Duodenal mucosa (tissue), 2 donors: ENCODE measurements at regions not wholly inside any gene's neighbourhood (a gene's known extent, or its start where the extent isn't known, plus 50 kb on each side); places are given as distances from the start of the nearest gene placed in this dataset.

Experiments used
- H3K27ac ChIP-seq: one replicate; pipeline ENCODE4 v1.7.0; 2013; ENCODE audit warnings: low read depth, low read length
- H3K27me3 ChIP-seq, 2 donors: one replicate each; pipeline ENCODE4 v1.7.0; 2013; ENCODE audit warnings: low read length in 2 of 2, control low read depth in 1 of 2; ENCODE audit not compliant: insufficient read depth in 2 of 2, control insufficient read depth in 1 of 2
- H3K36me3 ChIP-seq, 2 donors: one replicate each; pipeline ENCODE4 v1.7.0; 2013; ENCODE audit warnings: low read length in 2 of 2, control low read depth in 1 of 2; ENCODE audit not compliant: insufficient read depth in 2 of 2, control insufficient read depth in 1 of 2
- H3K4me1 ChIP-seq, 2 donors: one replicate each; pipeline ENCODE4 v1.7.0; 2013; ENCODE audit warnings: low read length in 2 of 2, control low read depth in 1 of 2; ENCODE audit not compliant: insufficient read depth in 2 of 2, control insufficient read depth in 1 of 2
- H3K4me3 ChIP-seq, 2 donors: one replicate each; pipeline ENCODE4 v1.7.0; 2013; ENCODE audit warnings: low read length in 2 of 2, low read depth in 1 of 2
- H3K9ac ChIP-seq, 2 donors: one replicate each; pipeline ENCODE4 v1.7.0; 2013; ENCODE audit warnings: low read length in 2 of 2, low read depth in 1 of 2
- H3K9me3 ChIP-seq, 2 donors: one replicate each; pipeline ENCODE4 v1.7.0; 2013; ENCODE audit warnings: low read length in 2 of 2, control low read depth in 1 of 2; ENCODE audit not compliant: control insufficient read depth in 1 of 2

GRCh38 chr11:23976426-23976825 lies 520.4 kb upstream of the LUZP2 start:
- Histone ChIP-seq H3K27me3 (no peaks in the 10 kb centered on the region), H3K9me3 (no peaks in the 10 kb centered on the region), H3K27ac (no peak overlapping the region)

GRCh38 chr11:23976841-23977271 lies 520.0 kb upstream of the LUZP2 start:
- no peaks in the 10 kb centered on the region for H3K27me3 ChIP-seq
- H3K9me3 ChIP-seq: no peaks in the 10 kb centered on the region
- H3K27ac ChIP-seq: no peak overlapping the region
- H3K4me3 ChIP-seq: no peak overlapping the region
- no peak overlapping the region for H3K9ac ChIP-seq
- H3K36me3 ChIP-seq: no peaks in the 10 kb centered on the region
- H3K4me1 ChIP-seq: no peaks in the 10 kb centered on the region

More at GRCh38 chr11:23976426-23976825, 520.4 kb upstream of the LUZP2 start:
- Histone ChIP-seq H3K4me3 (no peak overlapping the region), H3K9ac (no peak overlapping the region), H3K36me3 (no peaks in the 10 kb centered on the region), H3K4me1 (no peaks in the 10 kb centered on the region)

GRCh38 chr11:23988381-23989006 lies 508.4 kb upstream of the LUZP2 start:
- H3K36me3 ChIP-seq: no peaks in the 10 kb centered on the region
- no peak overlapping the region for H3K9ac ChIP-seq
- H3K27me3 ChIP-seq: no peaks in the 10 kb centered on the region
- no peaks in the 10 kb centered on the region for H3K4me1 ChIP-seq
- no peak overlapping the region for H3K27ac ChIP-seq
- H3K4me3 ChIP-seq: no peak overlapping the region
- no peaks in the 10 kb centered on the region for H3K9me3 ChIP-seq

DNA sequence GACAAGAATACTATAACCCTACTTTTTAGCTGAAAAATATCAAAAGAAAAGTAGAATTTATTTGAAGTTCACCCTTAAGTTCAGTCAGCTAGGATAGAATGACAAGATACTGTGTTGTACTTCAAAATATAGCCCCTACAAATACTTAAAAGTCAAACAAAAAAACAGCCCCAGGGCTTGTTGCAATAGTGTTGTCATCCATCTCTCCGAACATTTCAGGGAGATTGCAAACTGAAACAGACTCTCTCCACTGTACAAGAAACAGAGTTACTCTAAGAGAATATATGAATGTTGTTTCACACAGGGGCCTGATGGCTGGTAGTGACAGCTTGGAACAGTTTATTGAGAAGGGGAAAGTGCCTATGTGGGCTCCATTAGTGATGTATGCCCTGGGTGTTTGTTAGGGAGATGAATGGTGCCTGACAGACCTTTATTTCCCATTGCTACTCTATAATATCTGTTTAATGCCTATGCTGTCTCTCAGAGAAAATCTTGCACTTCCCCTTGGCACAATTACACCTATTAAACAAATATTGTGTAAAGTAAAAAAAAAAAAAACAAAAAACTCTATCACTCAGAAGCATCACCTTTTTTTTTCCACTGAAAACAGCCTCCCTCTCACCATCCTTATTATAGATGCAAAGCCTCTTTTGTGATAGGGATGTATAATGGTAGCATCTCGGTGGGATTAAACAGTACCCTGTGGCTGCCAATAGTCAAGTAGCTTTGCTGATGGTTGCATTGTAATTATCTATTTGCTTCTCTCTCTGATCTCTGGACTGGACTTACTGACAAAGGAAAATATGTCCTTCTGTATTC lies 506.3 kb upstream of the LUZP2 start:
- Histone ChIP-seq H3K4me1 (no peaks in the 10 kb centered on the region), H3K27ac (no peak overlapping the region), H3K9ac (no peak overlapping the region), H3K36me3 (no peaks in the 10 kb centered on the region), H3K4me3 (no peak overlapping the region), H3K9me3 (no peaks in the 10 kb centered on the region), H3K27me3 (no peaks in the 10 kb centered on the region)

GRCh38 chr11:23991165-23991539 lies 505.7 kb upstream of the LUZP2 start:
- Histone ChIP-seq H3K9me3 (no peaks in the 10 kb centered on the region), H3K9ac (no peak overlapping the region), H3K4me1 (no peaks in the 10 kb centered on the region), H3K27ac (no peak overlapping the region), H3K36me3 (no peaks in the 10 kb centered on the region), H3K4me3 (no peak overlapping the region), H3K27me3 (no peaks in the 10 kb centered on the region)

GRCh38 chr11:23995891-23996290 lies 501.0 kb upstream of the LUZP2 start:
- H3K9me3 ChIP-seq: peaks cover 0 to 4% of the 10 kb centered on the region in 2 donors
- H3K9ac ChIP-seq: no peak overlapping the region
- no peak overlapping the region for H3K27ac ChIP-seq

GRCh38 chr11:23997356-23997755 lies 499.5 kb upstream of the LUZP2 start:
- Histone ChIP-seq H3K27me3 (no peaks in the 10 kb centered on the region), H3K27ac (no peak overlapping the region), H3K36me3 (no peaks in the 10 kb centered on the region), H3K9me3 (peaks cover 0 to 4% of the 10 kb centered on the region in 2 donors), H3K9ac (no peak overlapping the region), H3K4me1 (no peaks in the 10 kb centered on the region), H3K4me3 (no peak overlapping the region)

More at GRCh38 chr11:23995891-23996290, 501.0 kb upstream of the LUZP2 start:
- Histone ChIP-seq H3K36me3 (no peaks in the 10 kb centered on the region), H3K4me3 (no peak overlapping the region), H3K4me1 (no peaks in the 10 kb centered on the region), H3K27me3 (no peaks in the 10 kb centered on the region)

DNA sequence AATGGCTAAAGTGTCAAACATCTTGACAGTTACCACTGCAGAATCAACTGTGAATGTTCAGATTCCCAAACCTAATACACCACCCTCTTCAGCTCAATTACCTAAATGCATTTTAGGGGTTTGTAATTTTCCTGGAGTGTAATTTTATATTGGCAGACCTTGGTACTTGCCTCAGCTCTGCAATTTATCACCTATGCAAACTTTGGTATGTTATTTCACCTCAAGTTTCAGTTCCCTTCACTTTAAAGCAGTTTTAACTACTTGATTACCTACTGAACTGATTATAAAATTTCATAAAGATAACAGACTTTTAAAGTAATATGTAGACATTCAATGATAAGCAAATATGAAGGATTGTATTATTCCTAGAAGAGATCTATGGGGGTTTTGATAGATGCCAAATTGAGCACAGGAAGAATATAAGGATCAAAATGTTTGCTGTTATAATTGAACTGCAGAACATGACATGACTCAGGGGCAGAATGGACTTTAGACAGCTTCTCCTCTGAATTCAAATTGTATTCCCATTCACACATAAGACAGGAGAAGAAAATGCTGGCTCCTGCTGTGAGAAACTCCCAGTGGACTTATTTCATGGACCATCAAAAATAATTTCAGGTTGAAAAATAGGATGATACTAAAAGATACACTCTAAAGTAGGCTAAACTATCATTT lies 491.5 kb upstream of the LUZP2 start:
- Histone ChIP-seq H3K36me3 (no peaks in the 10 kb centered on the region), H3K4me1 (peaks cover 0 to 14% of the 10 kb centered on the region in 2 donors), H3K4me3 (no peak overlapping the region), H3K9ac (no peak overlapping the region), H3K9me3 (no peaks in the 10 kb centered on the region), H3K27me3 (no peaks in the 10 kb centered on the region), H3K27ac (no peak overlapping the region)

DNA sequence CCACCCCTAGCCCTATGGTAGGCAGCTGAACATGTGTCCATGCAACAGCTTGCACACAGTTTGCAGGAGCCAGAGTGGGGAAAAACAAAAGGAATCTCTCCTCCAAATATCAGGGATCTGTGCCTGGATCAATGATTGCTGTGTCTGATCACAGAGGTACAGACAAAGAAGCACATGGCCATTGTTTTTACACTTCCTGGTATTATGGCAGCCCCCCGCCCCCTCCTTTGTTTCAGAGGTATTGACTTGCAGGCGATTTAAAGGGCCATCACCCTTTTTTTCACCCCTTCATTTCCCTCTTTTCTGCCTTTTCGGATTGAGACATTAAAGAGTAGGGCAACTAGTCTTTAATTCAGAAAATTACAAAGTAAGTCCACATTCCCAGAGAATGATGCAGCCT lies 453.0 kb upstream of the LUZP2 start:
- H3K4me1 ChIP-seq: no peaks in the 10 kb centered on the region
- H3K4me3 ChIP-seq: no peak overlapping the region
- H3K27me3 ChIP-seq: no peaks in the 10 kb centered on the region
- H3K36me3 ChIP-seq: no peaks in the 10 kb centered on the region
- H3K9me3 ChIP-seq: peaks cover 4 to 6% of the 10 kb centered on the region in 2 donors
- H3K27ac ChIP-seq: no peak overlapping the region
- H3K9ac ChIP-seq: no peak overlapping the region

GRCh38 chr11:24046731-24047130 lies 450.1 kb upstream of the LUZP2 start:
- no peaks in the 10 kb centered on the region for H3K36me3 ChIP-seq
- no peaks in the 10 kb centered on the region for H3K4me1 ChIP-seq
- H3K9me3 ChIP-seq: peaks cover 4 to 6% of the 10 kb centered on the region in 2 donors
- no peaks in the 10 kb centered on the region for H3K27me3 ChIP-seq
- no peak overlapping the region for H3K4me3 ChIP-seq
- H3K27ac ChIP-seq: no peak overlapping the region
- no peak overlapping the region for H3K9ac ChIP-seq
